Hepatocyte (in vitro differentiated cells): ENCODE measurements at regions not wholly inside any gene's neighbourhood (a gene's known extent, or its start where the extent isn't known, plus 50 kb on each side); places are given as distances from the start of the nearest gene placed in this dataset.

Source experiments
- EZH2 ChIP-seq: fragments of 200-600 bp; sonication (generic); IDR thresholded peaks from 2 replicates; pipeline ENCODE4 v1.6.1; 2016; ENCODE audit warnings: antibody characterized with exemption, mild to moderate bottlenecking, borderline replicate concordance
- EZH2phosphoT487 ChIP-seq: fragments of 200-600 bp; sonication (generic); IDR thresholded peaks from one replicate; pipeline ENCODE4 v1.6.1; 2018; ENCODE audit warnings: antibody characterized with exemption, mild to moderate bottlenecking, low read depth, moderate library complexity; ENCODE audit not compliant: unreplicated experiment, severe bottlenecking
- TF ChIP-seq, protein P1 (sequence below): fragments of 200-600 bp; sonication (generic); IDR thresholded peaks from 2 replicates; pipeline ENCODE4 v1.5.1; 2016; ENCODE audit warnings: antibody characterized with exemption, mild to moderate bottlenecking; ENCODE audit not compliant: poor library complexity

DNA sequence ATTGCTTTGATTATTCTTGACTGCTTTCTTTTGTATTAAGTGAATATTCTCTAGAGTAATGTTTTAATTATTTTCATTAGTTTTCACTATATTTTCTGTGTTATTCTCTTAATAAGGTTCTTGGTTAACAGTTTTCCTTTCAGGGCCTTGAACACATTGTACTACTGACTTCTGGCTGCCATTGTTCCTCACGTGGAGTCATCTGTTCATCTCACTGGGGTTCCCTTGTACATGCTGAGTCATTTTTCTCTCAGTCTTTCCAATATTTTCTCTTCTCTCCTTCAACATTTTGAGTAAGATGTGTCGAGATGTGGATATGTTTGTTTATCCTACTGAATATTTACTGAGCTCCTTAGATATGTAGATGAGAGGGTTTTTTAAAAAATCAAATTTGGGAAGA, 400.7 kb downstream of the TCERG1L start:
- TF ChIP-seq, protein P1, sequence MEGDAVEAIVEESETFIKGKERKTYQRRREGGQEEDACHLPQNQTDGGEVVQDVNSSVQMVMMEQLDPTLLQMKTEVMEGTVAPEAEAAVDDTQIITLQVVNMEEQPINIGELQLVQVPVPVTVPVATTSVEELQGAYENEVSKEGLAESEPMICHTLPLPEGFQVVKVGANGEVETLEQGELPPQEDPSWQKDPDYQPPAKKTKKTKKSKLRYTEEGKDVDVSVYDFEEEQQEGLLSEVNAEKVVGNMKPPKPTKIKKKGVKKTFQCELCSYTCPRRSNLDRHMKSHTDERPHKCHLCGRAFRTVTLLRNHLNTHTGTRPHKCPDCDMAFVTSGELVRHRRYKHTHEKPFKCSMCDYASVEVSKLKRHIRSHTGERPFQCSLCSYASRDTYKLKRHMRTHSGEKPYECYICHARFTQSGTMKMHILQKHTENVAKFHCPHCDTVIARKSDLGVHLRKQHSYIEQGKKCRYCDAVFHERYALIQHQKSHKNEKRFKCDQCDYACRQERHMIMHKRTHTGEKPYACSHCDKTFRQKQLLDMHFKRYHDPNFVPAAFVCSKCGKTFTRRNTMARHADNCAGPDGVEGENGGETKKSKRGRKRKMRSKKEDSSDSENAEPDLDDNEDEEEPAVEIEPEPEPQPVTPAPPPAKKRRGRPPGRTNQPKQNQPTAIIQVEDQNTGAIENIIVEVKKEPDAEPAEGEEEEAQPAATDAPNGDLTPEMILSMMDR = no peak
- no peak for TF ChIP-seq EZH2
- TF ChIP-seq EZH2phosphoT487 = no peak
